ENCODE measurements at regions not wholly inside any gene's neighbourhood (a gene's known extent, or its start where the extent isn't known, plus 50 kb on each side); places are given as distances from the start of the nearest gene placed in this dataset.
A peak's percentile ranks its signal among the peaks of the same experiment; 100 is the strongest.
"Not testable (repeated sequence)": the region's sequence is repeated elsewhere in the genome, so short reads cannot be mapped to it uniquely, and the experiment has no call there.

DNA sequence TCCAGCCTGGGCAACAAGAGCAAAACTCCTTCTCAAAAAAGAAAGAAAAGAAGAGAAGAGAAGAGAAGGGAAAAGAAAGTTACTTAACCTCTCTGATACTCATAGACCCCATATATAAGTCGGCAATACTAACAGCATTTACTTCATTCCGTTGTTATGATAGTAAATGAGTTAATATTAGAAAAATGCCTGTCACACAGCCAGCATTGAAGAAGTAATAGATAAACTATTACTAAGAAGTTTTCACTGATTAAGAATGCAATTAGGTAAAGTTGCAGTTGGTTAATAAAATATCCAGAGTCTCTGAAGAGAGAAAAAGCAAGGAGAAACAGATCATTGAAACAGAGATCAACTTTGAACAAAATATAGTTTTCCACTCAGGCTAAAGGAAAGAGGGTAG lies 161.3 kb upstream of the UBE2E3 start:
- TF ChIP-seq, protein P1, sequence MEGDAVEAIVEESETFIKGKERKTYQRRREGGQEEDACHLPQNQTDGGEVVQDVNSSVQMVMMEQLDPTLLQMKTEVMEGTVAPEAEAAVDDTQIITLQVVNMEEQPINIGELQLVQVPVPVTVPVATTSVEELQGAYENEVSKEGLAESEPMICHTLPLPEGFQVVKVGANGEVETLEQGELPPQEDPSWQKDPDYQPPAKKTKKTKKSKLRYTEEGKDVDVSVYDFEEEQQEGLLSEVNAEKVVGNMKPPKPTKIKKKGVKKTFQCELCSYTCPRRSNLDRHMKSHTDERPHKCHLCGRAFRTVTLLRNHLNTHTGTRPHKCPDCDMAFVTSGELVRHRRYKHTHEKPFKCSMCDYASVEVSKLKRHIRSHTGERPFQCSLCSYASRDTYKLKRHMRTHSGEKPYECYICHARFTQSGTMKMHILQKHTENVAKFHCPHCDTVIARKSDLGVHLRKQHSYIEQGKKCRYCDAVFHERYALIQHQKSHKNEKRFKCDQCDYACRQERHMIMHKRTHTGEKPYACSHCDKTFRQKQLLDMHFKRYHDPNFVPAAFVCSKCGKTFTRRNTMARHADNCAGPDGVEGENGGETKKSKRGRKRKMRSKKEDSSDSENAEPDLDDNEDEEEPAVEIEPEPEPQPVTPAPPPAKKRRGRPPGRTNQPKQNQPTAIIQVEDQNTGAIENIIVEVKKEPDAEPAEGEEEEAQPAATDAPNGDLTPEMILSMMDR (IDR thresholded peaks at IDR 0.05; ENCODE audit: insufficient read depth, low read depth, low read length) = no peak
- no peak overlapping the region for H3K4me3 ChIP-seq (ENCODE audit: low read depth, low read length)
- no peak for DNase-seq (ENCODE audit: low read depth)

DNA sequence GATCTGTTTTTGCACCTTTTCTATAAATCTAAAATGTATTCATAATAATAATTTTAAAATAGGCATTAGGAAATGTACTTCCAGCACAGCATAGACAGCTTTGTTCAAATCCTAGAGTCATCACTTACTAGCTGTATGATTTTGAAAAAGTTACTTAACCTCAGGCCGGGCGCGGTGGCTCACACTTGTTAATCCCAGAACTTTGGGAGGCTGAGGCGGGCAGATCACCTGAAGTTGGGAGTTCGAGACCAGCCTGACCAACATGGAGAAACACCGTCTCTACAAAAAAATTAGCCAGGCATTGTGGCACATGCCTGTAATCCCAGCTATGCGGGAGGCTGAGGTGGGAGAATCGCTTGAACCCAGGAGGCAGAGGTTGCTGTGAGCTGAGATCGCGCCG lies 161.7 kb upstream of the UBE2E3 start:
- not testable (repeated sequence) for H3K4me3 ChIP-seq (ENCODE audit: low read depth, low read length); DNase-seq (ENCODE audit: low read depth)

DNA sequence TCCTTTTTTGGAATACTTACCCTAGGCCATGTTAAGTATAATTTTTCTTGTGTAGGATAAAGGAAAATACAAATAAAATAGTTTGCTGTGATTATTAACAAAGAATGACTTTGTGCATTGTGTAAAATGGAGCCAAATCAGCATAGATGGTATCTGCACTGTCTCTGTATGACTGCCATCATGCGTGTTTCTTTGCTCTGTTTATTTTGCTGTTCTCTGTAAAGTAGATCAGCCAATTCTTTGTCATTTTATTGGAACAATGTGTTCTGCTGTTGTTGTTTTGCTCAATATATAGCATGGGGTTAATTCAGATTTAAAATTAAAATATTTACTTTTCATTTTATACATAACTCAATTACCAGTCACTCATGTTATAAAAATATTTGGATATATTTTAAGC lies 181.3 kb upstream of the UBE2E3 start:
- DNase-seq (ENCODE audit: low read depth) = no peak
- TF ChIP-seq, protein P1 (IDR thresholded peaks at IDR 0.05; ENCODE audit: insufficient read depth, low read depth, low read length) = no peak
- H3K4me3 ChIP-seq (ENCODE audit: low read depth, low read length) = no peak overlapping the region

DNA sequence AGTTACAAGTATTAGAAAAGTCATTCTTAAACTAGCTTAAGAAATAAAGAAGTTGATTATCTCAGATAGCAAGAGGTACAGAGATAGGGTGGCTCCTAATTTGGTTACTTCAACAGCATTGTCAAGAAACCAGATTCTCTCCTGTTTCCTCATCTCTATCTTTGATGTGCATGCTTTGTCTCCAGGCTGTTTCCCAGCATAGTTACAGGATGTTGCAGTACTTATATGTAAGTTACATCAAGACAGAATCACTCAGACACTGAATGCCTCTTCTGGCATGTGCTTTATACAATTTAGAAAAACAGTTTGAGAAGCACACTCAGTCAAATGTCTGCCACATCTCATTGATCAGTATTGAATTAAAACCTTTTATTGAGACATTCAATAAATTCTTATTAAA lies 189.5 kb upstream of the UBE2E3 start:
- peak; percentile 13 for DNase-seq (ENCODE audit: low read depth)
- TF ChIP-seq, protein P1 (IDR thresholded peaks at IDR 0.05; ENCODE audit: insufficient read depth, low read depth, low read length) = no peak
- H3K4me3 ChIP-seq (ENCODE audit: low read depth, low read length) = no peak overlapping the region

DNA sequence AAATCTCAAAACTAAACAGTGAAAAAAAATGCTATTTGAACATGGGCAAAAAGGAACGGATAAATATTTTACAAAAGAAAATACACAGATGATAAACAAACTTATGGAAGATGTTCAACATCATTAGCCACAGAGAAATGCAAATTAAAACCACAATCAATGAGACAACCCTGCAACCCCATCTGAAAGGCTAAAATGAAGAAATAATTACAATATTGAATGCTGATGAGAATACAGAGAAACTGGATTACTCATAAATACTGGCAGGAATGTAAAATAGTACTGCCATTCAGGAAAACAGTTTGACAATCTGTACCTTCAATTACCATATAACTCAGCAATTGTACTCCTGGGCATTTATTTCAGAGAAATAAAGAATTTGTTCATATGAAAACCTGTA lies 193.1 kb upstream of the UBE2E3 start:
- TF ChIP-seq, protein P1 (IDR thresholded peaks at IDR 0.05; ENCODE audit: insufficient read depth, low read depth, low read length) = no peak
- no peak for DNase-seq (ENCODE audit: low read depth)
- no peak overlapping the region for H3K4me3 ChIP-seq (ENCODE audit: low read depth, low read length)

DNA sequence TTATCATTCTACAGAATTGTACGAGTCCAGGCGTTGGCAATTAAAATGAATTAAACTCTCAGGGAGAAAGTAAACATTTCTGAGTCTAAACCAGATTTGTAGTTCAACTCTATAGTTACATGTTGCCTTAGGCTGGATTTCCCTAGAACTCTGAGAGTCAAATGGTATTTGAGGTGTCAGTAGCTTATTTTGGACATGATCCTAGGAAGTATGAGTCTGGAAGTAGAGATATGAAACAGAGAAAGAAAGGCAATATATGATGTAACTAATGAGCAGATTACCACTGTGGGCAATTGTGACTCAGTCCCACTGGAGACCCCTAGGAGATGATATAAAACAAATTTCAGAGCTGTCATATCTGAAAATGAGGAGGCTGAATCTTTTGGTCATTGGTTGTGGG lies 199.1 kb upstream of the UBE2E3 start:
- TF ChIP-seq, protein P1 (IDR thresholded peaks at IDR 0.05; ENCODE audit: insufficient read depth, low read depth, low read length) = no peak
- no peak overlapping the region for H3K4me3 ChIP-seq (ENCODE audit: low read depth, low read length)
- no peak for DNase-seq (ENCODE audit: low read depth)

DNA sequence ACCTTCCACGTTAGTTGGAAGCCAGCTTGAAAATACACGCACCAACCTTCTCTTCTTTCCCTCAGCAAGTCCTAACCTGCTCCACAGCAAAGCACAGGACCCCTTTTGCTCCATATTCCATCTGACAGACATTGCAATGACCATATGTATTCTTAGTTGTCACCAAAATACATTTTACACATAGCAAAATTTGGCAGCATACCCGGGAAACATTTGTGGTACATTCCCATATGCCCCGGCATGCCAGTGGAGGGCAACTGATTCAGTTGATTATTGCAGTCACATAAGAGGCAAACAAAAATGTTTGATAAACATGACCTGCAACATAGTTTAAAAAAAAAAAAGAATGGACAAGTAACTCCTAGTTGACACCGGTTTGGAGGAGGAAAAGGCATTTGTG lies 202.1 kb upstream of the UBE2E3 start:
- H3K4me3 ChIP-seq (ENCODE audit: low read depth, low read length) = no peak overlapping the region
- DNase-seq (ENCODE audit: low read depth) = no peak
- TF ChIP-seq, protein P1 (IDR thresholded peaks at IDR 0.05; ENCODE audit: insufficient read depth, low read depth, low read length) = no peak
